RCC 7860 (cell line): ENCODE measurements at regions not wholly inside any gene's neighbourhood (a gene's known extent, or its start where the extent isn't known, plus 50 kb on each side); places are given as distances from the start of the nearest gene placed in this dataset.

Experiments used
- DNase-seq: peaks from one replicate; pipeline ENCODE4 v3.0.0-alpha.2; 2015; ENCODE audit warnings: low spot score
- FAIRE-seq: peaks from 2 replicates; lab custom pipeline; 2012; peaks lifted over from hg19 to GRCh38; lab: Jason Lieb, UNC

- DNase-seq (no peak), FAIRE-seq (no peak)
Observed at GRCh38 chr5:138626333-138626944, 51.2 kb upstream of the HSPA9 start.

- FAIRE-seq (no peak), DNase-seq (no peak)
Observed at GRCh38 chr5:138625134-138625533, 49.9 kb upstream of the HSPA9 start.
